ENCODE measurements at regions not wholly inside any gene's neighbourhood (a gene's known extent, or its start where the extent isn't known, plus 50 kb on each side); places are given as distances from the start of the nearest gene placed in this dataset.

- no peak for DNase-seq (ENCODE audit: low read depth)
Observed at GRCh38 chr4:112894951-112895350, 154.5 kb upstream of the ANK2 start.

DNA sequence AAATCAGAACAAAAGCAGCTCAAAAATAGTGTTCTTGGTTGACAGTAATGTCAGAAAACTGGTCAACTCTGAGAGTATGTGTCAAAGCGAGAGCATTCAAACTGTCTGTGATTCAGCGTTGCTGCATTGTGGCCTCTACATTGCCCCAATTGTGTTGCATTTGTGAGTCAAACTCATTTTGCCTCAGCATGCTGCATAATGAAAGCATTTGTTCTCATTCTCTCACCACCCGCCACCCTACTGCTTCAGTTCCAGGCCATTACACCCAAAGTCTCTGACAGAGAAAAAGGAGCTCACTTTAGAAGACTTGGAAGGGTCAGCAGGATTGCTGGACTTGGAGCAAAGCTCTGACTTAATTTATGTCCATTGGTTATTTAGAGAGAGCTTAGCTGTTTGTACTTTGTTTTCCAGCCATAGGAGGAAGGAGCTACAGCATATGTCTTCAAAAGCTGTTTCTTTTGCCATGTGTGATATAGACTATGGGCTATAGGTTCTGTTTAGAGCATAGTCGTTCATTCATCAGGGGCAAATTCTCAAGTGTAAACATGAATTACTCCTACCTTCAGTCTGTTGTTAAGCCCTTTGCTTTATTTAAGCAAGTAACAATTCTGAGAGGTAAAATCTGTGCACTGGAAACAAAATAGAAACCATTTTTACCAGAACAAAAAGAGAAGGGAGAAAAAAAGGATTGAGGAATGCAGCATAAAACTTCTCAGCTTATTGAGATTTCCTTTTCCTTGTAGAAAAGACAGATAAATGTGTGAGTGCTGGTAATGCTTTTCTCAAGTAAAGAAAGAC, 153.4 kb upstream of the ANK2 start:
- no peak for DNase-seq (ENCODE audit: low read depth)

- no peak for DNase-seq (ENCODE audit: low read depth)
Observed at GRCh38 chr4:112896609-112897190, 152.8 kb upstream of the ANK2 start.

- no peak for DNase-seq (ENCODE audit: low read depth)
Observed at GRCh38 chr4:112897543-112897942, 151.9 kb upstream of the ANK2 start.

DNA sequence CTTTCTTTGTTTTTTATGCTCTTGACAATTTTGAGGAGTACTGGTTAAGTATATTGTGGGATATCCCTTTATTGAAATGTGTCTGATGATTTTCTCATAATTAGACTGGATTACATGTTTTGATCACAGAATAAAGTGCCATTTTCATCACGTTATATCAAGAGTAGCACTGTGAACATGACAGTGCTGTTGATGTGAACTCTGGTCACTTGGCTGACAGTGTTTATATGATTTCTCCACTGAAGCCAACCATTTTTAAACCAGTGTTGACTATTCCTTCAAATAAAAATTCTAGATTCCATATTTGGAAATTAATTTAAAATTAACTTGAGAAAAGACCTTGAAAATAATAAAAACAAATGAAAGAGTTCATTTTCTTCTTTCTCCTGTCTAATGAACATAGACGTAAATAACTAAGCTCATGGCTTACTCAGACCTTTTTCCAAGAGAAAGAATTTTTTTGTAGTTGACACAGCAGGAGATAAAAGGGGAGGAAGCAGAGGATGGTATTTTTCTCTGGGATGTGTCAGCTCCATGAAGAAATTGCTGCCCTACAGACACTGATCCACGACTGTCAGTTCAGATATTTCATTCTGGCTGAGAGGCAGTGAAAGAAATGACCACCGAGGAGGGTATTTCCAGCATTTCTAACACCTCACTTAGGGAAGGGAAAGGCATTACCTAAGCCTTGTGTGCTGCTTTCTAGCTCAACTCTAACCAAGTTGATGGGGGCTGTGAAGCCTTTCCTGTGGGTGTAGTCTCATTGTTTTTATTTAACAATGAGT, 150.9 kb upstream of the ANK2 start:
- no peak for DNase-seq (ENCODE audit: low read depth)

DNA sequence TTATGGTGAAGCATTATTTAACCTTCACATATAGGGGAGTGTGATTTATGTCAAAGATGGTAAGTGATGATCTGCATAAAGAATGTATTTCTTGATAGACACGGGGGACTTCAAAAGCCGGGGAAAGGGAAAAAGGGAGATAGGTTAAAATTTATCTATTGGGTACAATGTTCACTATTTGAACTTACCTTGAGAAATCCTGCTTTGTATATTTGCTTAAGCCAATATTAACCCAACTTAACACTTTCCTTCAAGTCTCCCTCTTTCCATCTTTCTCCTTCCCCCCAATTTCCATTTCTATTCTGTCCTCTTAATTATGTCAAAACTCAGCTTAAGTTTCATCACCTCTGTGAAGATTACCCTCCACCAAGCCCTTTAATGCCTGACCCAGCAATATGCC, 149.0 kb upstream of the ANK2 start:
- no peak for DNase-seq (ENCODE audit: low read depth)

DNA sequence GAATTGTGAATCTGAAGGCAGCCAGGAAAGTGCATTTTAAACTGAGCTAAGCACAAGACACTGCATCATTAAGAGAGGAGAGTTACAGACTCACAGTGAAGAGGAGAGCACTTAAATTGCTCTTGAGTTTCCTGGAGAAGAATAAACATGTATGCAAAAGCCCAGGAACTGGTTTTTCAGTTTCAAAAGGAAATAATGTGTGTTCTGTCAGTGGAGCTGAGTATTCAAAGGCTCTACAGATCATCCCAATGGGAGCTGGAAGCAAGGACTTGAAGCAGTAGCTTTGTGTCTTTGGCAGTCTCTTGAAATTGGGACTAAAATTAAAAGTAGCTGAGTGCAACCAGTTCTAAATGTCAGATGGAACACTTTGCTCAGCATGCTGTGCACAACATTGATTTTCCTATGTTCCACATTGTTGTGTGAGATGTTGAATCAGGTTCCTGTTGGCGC, 147.5 kb upstream of the ANK2 start:
- DNase-seq (ENCODE audit: low read depth): no peak

GRCh38 chr4:112905728-112906127, 143.7 kb upstream of the ANK2 start:
- DNase-seq (ENCODE audit: low read depth): no peak

- no peak for DNase-seq (ENCODE audit: low read depth)
Observed at GRCh38 chr4:112908511-112908910, 140.9 kb upstream of the ANK2 start.

GRCh38 chr4:112910109-112910736, 139.2 kb upstream of the ANK2 start:
- no peak for DNase-seq (ENCODE audit: low read depth)

- DNase-seq (ENCODE audit: low read depth): no peak
Observed at GRCh38 chr4:112916868-112917267, 132.6 kb upstream of the ANK2 start.

DNA sequence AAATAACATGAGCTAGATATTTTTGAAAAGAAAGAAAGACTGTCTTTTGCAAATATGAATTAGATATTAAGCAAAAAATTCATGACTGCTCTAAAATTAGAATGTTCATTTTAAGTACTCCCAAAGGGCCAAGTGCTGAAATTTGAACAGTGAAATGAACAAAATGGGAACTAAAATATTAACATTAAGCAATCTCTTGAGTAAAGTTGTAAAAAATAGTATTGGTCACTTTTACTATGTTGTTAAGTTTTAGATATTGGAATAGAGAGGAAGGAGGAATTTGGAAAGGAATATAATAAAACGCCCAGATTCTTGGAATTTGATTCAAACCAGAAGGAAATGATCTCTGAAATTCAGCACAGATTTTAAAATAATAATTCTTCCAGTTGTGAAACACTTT, 125.9 kb upstream of the ANK2 start:
- no peak for DNase-seq (ENCODE audit: low read depth)

GRCh38 chr4:112926819-112927218, 122.6 kb upstream of the ANK2 start:
- no peak for DNase-seq (ENCODE audit: low read depth)

GRCh38 chr4:112927544-112927943, 121.9 kb upstream of the ANK2 start:
- DNase-seq (ENCODE audit: low read depth): no peak

GRCh38 chr4:112931001-112931400, 118.5 kb upstream of the ANK2 start:
- no peak for DNase-seq (ENCODE audit: low read depth)

- DNase-seq (ENCODE audit: low read depth): no peak
Observed at GRCh38 chr4:112933790-112934189, 115.7 kb upstream of the ANK2 start.

DNA sequence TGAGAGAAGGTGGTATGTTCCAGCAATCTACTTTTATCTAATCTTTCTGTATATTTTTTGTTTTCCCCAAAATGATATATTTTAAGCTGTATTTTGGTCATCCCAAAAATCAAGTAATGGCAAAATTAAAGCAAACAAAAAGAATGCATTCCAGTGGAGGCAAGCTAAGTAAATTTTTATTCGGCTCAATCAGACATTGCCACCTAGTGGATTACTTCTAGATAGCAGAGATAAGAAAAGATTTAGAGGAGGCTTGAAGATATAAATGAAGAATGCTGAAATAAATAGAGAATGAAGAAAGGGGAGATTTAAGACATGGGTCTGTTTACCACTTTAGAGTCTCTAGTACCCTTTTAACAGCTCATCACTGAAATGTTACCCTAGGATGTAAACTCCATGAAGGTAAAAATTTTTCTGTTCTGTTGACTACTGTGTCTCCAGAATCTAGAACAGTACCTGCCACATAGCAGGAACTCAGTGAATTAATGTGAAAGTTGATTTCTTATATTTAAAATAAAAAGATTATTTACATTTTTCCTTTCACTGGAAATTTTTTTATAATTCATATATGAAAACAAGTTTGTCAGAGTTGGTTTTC, 110.9 kb upstream of the ANK2 start:
- DNase-seq (ENCODE audit: low read depth): no peak

GRCh38 chr4:112939901-112940300, 109.6 kb upstream of the ANK2 start:
- no peak for DNase-seq (ENCODE audit: low read depth)

DNA sequence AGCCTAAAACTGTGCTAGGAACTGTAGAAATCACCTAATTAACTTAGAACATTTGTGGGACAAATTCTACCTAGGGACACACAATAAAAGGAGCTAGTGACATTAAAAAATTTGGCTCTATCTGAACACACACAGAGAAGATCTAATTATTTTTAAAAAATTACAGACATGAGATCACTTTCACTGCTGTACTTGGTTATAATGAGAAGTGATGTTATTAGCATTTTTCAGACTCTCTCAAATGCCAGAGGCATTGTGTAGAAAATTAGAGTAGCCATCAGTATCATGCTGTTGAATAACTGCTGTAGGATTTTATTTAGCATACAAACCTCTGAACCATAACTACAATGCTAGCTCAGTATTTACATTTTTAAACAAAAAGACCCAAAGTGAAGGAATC, 109.1 kb upstream of the ANK2 start:
- no peak for DNase-seq (ENCODE audit: low read depth)

- no peak for DNase-seq (ENCODE audit: low read depth)
Observed at GRCh38 chr4:112942077-112942476, 107.4 kb upstream of the ANK2 start.

DNA sequence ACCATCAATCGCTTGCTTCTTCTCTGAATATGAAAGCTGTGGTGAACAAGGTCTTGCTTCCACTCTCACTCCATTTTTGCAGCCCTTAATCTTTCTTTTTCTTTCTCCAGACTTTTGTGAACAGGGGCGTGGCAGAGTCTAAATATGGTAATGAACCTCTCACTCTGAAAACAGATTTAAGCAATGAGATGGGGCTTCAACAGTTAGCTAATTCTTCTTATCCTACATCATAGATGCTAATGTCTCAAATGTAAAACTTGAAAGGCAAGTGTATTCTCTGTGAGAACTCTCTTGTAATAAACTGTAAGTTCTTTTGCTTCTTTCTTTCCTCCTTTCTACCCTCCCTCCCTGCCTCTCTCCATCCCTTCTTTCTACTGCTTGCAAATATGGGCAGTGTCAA, 106.5 kb upstream of the ANK2 start:
- DNase-seq (ENCODE audit: low read depth): no peak

GRCh38 chr4:112944006-112944405, 105.4 kb upstream of the ANK2 start:
- DNase-seq (ENCODE audit: low read depth): no peak

Measured in activated T-cell treated with anti-CD3 and anti-CD28 coated beads for 48 hours (primary cell).